Caco-2 (cell line): ENCODE measurements at regions not wholly inside any gene's neighbourhood (a gene's known extent, or its start where the extent isn't known, plus 50 kb on each side); places are given as distances from the start of the nearest gene placed in this dataset.

Experiments
- BruUV-seq: library from RNA; stranded (reverse); fragments of 400-500 nt; replicated peaks from 2 replicates; lab custom pipeline; 2021; lab: Mats Ljungman, UMichigan
- CTCF ChIA-PET: fragments of 300-600 bp; sonication (Branson Sonifier 250); formaldehyde crosslinking; loops from one replicate; lab custom pipeline; 2022; ENCODE audit warnings: antibody characterized with exemption; lab: Charles Lee
- POLR2A ChIA-PET: fragments of 300-600 bp; sonication (Branson Sonifier 250); formaldehyde crosslinking; loops from one replicate; lab custom pipeline; 2022; ENCODE audit warnings: antibody characterized with exemption; lab: Charles Lee
- DNase-seq, 2 experiments: peaks; one replicate each; pipeline versions ENCODE4 v3.0.0 to v3.0.0-alpha.2; 2020 to 2022
- H3K27me3 ChIP-seq: replicated peaks from 2 replicates; pipeline ENCODE4 v1.6.0; 2011; ENCODE audit warnings: low read length; ENCODE audit not compliant: control insufficient read depth, insufficient read depth
- H3K36me3 ChIP-seq: 2 replicates; pipeline ENCODE4 v1.5.1; 2011; ENCODE audit warnings: low read length; ENCODE audit not compliant: control insufficient read depth, insufficient read depth
- H3K4me1 ChIP-seq: fragments of 250-450 bp; sonication (Bioruptor Pico); 2 replicates; pipeline ENCODE4 v1.5.1; 2020; ENCODE audit warnings: mild to moderate bottlenecking
- H3K4me3 ChIP-seq: 2 replicates; pipeline ENCODE4 v1.5.1; 2011; ENCODE audit warnings: low read depth, mild to moderate bottlenecking, control low read depth, low read length
- H3K9me3 ChIP-seq: fragments of 250-450 bp; sonication (Bioruptor Pico); 2 replicates; pipeline ENCODE4 v1.5.1; 2020; ENCODE audit warnings: mild to moderate bottlenecking, moderate library complexity
- H3K27ac Mint-ChIP-seq: one replicate; pipeline ENCODE4 v1.8.0; 2022; ENCODE audit warnings: mixed read lengths; ENCODE audit not compliant: unreplicated experiment
- H3K27me3 Mint-ChIP-seq: one replicate; pipeline ENCODE4 v1.8.0; 2022; ENCODE audit warnings: mixed read lengths; ENCODE audit not compliant: insufficient read depth, unreplicated experiment
- H3K36me3 Mint-ChIP-seq: one replicate; pipeline ENCODE4 v1.8.0; 2022; ENCODE audit warnings: mild to moderate bottlenecking, mixed read lengths; ENCODE audit not compliant: insufficient read depth, unreplicated experiment
- H3K4me1 Mint-ChIP-seq: one replicate; pipeline ENCODE4 v1.8.0; 2022; ENCODE audit warnings: low read depth, mixed read lengths; ENCODE audit not compliant: unreplicated experiment
- H3K4me3 Mint-ChIP-seq: one replicate; pipeline ENCODE4 v1.8.0; 2022; ENCODE audit warnings: mild to moderate bottlenecking, moderate library complexity, mixed read lengths; ENCODE audit not compliant: unreplicated experiment
- H3K9me3 Mint-ChIP-seq: one replicate; pipeline ENCODE4 v1.8.0; 2022; ENCODE audit warnings: mixed read lengths; ENCODE audit not compliant: unreplicated experiment
- intact Hi-C: fragments of 100-400 bp; cut with micrococcal nuclease; formaldehyde crosslinking; loops from one replicate; pipeline ENCODE4 v1.10.0; 2022; ENCODE audit not compliant: unreplicated experiment
- TF ChIP-seq, protein P1 (sequence below), 2 experiments: fragments of 200-600 bp in 1 of 2; IDR thresholded peaks; 1 replicate in 1 of 2; 2 replicates in 1 of 2; pipeline versions ENCODE4 v1.5.1 to v1.8.0; 2011 to 2022; ENCODE audit warnings: antibody characterized with exemption in 1 of 2, control low read depth in 1 of 2, inconsistent platforms in 1 of 2, low read depth in 1 of 2, low read length in 1 of 2, mild to moderate bottlenecking in 1 of 2, moderate library complexity in 1 of 2; ENCODE audit not compliant: insufficient read depth in 1 of 2, severe bottlenecking in 1 of 2, unreplicated experiment in 1 of 2

DNA sequence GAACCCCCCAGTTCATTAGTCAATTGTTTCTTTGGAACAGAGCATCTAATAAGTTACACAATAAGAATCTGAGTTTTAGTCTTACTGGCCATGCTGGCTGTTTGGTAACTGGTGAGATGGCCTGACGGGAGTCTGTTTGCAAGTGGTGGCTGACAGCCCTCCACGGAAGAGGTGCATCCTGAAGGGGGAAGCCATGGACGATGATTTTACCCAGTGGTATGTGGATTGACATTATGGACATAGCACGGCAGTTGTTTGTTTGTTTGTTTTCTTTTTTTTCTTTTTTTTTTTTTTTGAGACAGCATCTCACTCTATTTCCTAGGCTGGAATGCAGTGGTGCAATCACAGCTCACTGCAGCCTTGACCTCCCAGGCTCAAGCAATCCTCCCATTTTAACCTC lies 156.0 kb downstream of the RPLP1 start:
- intact Hi-C loops, result no loop called here
- H3K9me3 ChIP-seq, result no peaks in the 10 kb centered on the region
- CTCF ChIA-PET, result no interaction called here
- POLR2A ChIA-PET, result no interaction called here
- no peaks in the 10 kb centered on the region for H3K36me3 ChIP-seq
- Mint-ChIP-seq H3K4me1 (peaks cover 11% of the 10 kb centered on the region), H3K9me3 (no peaks in the 10 kb centered on the region), H3K27ac (no peak overlapping the region), H3K36me3 (no peaks in the 10 kb centered on the region), H3K4me3 (no peak overlapping the region), H3K27me3 (no peaks in the 10 kb centered on the region)
- H3K4me3 ChIP-seq, result no peak overlapping the region
- no TSS peak for BruUV-seq
- H3K4me1 ChIP-seq, result no peaks in the 10 kb centered on the region
- no peaks in the 10 kb centered on the region for H3K27me3 ChIP-seq
- no peak for DNase-seq
- TF ChIP-seq, protein P1, sequence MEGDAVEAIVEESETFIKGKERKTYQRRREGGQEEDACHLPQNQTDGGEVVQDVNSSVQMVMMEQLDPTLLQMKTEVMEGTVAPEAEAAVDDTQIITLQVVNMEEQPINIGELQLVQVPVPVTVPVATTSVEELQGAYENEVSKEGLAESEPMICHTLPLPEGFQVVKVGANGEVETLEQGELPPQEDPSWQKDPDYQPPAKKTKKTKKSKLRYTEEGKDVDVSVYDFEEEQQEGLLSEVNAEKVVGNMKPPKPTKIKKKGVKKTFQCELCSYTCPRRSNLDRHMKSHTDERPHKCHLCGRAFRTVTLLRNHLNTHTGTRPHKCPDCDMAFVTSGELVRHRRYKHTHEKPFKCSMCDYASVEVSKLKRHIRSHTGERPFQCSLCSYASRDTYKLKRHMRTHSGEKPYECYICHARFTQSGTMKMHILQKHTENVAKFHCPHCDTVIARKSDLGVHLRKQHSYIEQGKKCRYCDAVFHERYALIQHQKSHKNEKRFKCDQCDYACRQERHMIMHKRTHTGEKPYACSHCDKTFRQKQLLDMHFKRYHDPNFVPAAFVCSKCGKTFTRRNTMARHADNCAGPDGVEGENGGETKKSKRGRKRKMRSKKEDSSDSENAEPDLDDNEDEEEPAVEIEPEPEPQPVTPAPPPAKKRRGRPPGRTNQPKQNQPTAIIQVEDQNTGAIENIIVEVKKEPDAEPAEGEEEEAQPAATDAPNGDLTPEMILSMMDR (IDR thresholded peaks at IDR 0.05; ENCODE audit: insufficient read depth in 1 of 2, low read depth in 1 of 2, low read length in 1 of 2, severe bottlenecking in 1 of 2, unreplicated experiment in 1 of 2), result no peak

DNA sequence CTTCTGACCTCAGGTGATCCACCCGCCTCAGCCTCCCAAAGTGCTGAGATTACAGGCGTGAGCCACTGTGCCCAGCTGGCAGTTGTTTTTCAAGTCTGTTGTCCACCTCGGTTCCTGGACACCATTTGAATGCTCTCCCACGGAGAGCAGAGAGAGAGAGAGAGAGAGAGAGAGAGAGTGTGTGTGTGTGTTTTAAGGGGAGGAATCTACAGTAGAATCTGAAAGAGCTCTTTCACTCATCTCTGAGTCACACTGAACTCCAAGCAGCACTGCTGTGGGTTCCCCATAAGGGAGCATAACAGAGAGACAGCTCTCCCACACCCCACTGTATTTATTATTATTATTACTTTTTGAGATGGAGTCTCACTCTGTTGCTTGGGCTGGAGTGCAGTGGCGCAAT lies 156.6 kb downstream of the RPLP1 start:
- TF ChIP-seq, protein P1 (IDR thresholded peaks at IDR 0.05; ENCODE audit: insufficient read depth in 1 of 2, low read depth in 1 of 2, low read length in 1 of 2, severe bottlenecking in 1 of 2, unreplicated experiment in 1 of 2), result no peak
- DNase-seq, result peak in 1 of 2 experiments; percentile 3
- H3K4me1 Mint-ChIP-seq, result peaks cover 6% of the 10 kb centered on the region
- no peaks in the 10 kb centered on the region for H3K9me3 ChIP-seq
- no peaks in the 10 kb centered on the region for H3K4me1 ChIP-seq
- H3K9me3 Mint-ChIP-seq, result no peaks in the 10 kb centered on the region
- no peaks in the 10 kb centered on the region for H3K36me3 ChIP-seq
- BruUV-seq, result no TSS peak
- H3K27ac Mint-ChIP-seq, result no peak overlapping the region
- ChIA-PET POLR2A (no interaction called here), CTCF (no interaction called here)
- intact Hi-C loops, result no loop called here
- no peaks in the 10 kb centered on the region for H3K36me3 Mint-ChIP-seq
- H3K4me3 Mint-ChIP-seq, result no peak overlapping the region
- no peaks in the 10 kb centered on the region for H3K27me3 ChIP-seq
- no peak overlapping the region for H3K4me3 ChIP-seq
- H3K27me3 Mint-ChIP-seq, result no peaks in the 10 kb centered on the region

DNA sequence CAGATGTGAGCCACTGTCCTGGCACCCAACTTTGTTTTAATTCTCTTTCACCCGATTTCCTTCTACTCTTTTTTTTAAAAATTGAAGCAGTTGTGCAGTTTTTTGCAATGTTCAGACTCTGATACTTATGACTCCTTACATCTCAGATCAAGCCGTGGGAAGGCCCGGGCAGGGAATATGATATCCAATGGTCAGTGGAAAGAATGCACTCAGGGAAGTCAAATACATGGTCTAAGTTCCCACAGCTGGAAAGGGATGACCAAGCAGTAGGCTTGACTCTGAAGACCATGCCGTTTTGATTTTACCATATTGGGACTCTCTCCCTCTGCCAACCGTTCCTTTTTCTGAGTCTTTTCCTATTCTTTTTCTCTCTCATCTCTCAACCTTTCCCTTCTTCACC lies 157.2 kb downstream of the RPLP1 start:
- Mint-ChIP-seq H3K27ac (no peak overlapping the region), H3K9me3 (no peaks in the 10 kb centered on the region), H3K27me3 (no peaks in the 10 kb centered on the region), H3K4me1 (peaks cover 6% of the 10 kb centered on the region), H3K4me3 (no peak overlapping the region), H3K36me3 (no peaks in the 10 kb centered on the region)
- TF ChIP-seq, protein P1 (IDR thresholded peaks at IDR 0.05; ENCODE audit: insufficient read depth in 1 of 2, low read depth in 1 of 2, low read length in 1 of 2, severe bottlenecking in 1 of 2, unreplicated experiment in 1 of 2), result no peak
- no peak overlapping the region for H3K4me3 ChIP-seq
- POLR2A ChIA-PET, result no interaction called here
- intact Hi-C loops, result no loop called here
- no peaks in the 10 kb centered on the region for H3K27me3 ChIP-seq
- H3K36me3 ChIP-seq, result no peaks in the 10 kb centered on the region
- DNase-seq, result no peak
- no peaks in the 10 kb centered on the region for H3K9me3 ChIP-seq
- no peaks in the 10 kb centered on the region for H3K4me1 ChIP-seq
- no TSS peak for BruUV-seq
- CTCF ChIA-PET, result no interaction called here
